Omental fat pad (tissue), 3 donors: ENCODE measurements at regions not wholly inside any gene's neighbourhood (a gene's known extent, or its start where the extent isn't known, plus 50 kb on each side); places are given as distances from the start of the nearest gene placed in this dataset.

Experiments
- ATAC-seq: fragments of 150-250 bp; one replicate; pipeline ENCODE4 v1.9.1; 2016; ENCODE audit warnings: mild to moderate bottlenecking, moderate library complexity; ENCODE audit not compliant: low FRiP score
- DNase-seq: peaks from one replicate; pipeline ENCODE4 v3.0.0-alpha.2; 2019; ENCODE audit warnings: low spot score
- CTCF ChIP-seq, 3 donors: fragments of 450-650 bp; IDR thresholded peaks; one replicate each; pipeline ENCODE4 v1.5.1; 2016 to 2017; ENCODE audit warnings: antibody characterized with exemption in 3 of 3, mild to moderate bottlenecking in 3 of 3, moderate library complexity in 2 of 3

- DNase-seq (no peak), ATAC-seq (no peak)
- TF ChIP-seq CTCF (IDR thresholded peaks at IDR 0.05) = no peak
Measured at GRCh38 chr3:44110648-44111047, 131.0 kb upstream of the TOPAZ1 start.

GRCh38 chr3:44111482-44111881 lies 130.2 kb upstream of the TOPAZ1 start:
- TF ChIP-seq CTCF (IDR thresholded peaks at IDR 0.05) = no peak
- DNase-seq = no peak
- no peak for ATAC-seq

GRCh38 chr3:44114142-44114541 lies 127.5 kb upstream of the TOPAZ1 start:
- no peak for DNase-seq
- no peak for TF ChIP-seq CTCF (IDR thresholded peaks at IDR 0.05)
- no peak for ATAC-seq

GRCh38 chr3:44117239-44117638 lies 124.4 kb upstream of the TOPAZ1 start:
- no peak for TF ChIP-seq CTCF (IDR thresholded peaks at IDR 0.05)
- DNase-seq (no peak), ATAC-seq (no peak)

- no peak for DNase-seq
- no peak for TF ChIP-seq CTCF (IDR thresholded peaks at IDR 0.05)
- no peak for ATAC-seq
Measured at GRCh38 chr3:44117736-44118135, 124.0 kb upstream of the TOPAZ1 start.

- no peak for TF ChIP-seq CTCF (IDR thresholded peaks at IDR 0.05)
- ATAC-seq (no peak), DNase-seq (no peak)
Measured at GRCh38 chr3:44120721-44121582, 120.7 kb upstream of the TOPAZ1 start.

- no peak for ATAC-seq
- no peak for TF ChIP-seq CTCF (IDR thresholded peaks at IDR 0.05)
- no peak for DNase-seq
Measured at GRCh38 chr3:44125246-44125645, 116.4 kb upstream of the TOPAZ1 start.
